ENCODE measurements at regions not wholly inside any gene's neighbourhood (a gene's known extent, or its start where the extent isn't known, plus 50 kb on each side); places are given as distances from the start of the nearest gene placed in this dataset.

GRCh38 chr9:24828687-24829086 lies 283.0 kb upstream of the IZUMO3 start:
- BruUV-seq (replicated peaks): no TSS peak
- dilution Hi-C loops (cut with HindIII; ENCODE audit: low sequenced_read_pairs, unreplicated experiment) (no loop called here), in situ Hi-C loops (cut with MboI; ENCODE audit: low sequenced_read_pairs) (no loop called here), intact Hi-C loops (cut with micrococcal nuclease) (no loop called here)
- H2BK120ac ChIP-seq (ENCODE audit: low read depth, low read length): no peak overlapping the region
- no peaks in the 10 kb centered on the region for H3K27me3 ChIP-seq (ENCODE audit: control insufficient read depth, insufficient read depth, low read length)
- no peak overlapping the region for H2AFZ ChIP-seq (replicated peaks; ENCODE audit: low read length, poor library complexity)
- no peak for ATAC-seq (ENCODE audit: low read depth)
- no peak overlapping the region for H3K56ac ChIP-seq (ENCODE audit: extremely low read depth, insufficient read depth, low read length)
- no peak overlapping the region for H4K8ac ChIP-seq (ENCODE audit: low read depth in 2 of 2, low read length in 2 of 2)
- H3K14ac ChIP-seq (replicated peaks; ENCODE audit: low read depth, low read length): no peak overlapping the region
- no peak overlapping the region for H3K27ac ChIP-seq (ENCODE audit: insufficient read depth, low read length)
- H2BK20ac ChIP-seq (ENCODE audit: low read depth, low read length): no peak overlapping the region
- no peaks in the 10 kb centered on the region for H3K9me3 ChIP-seq (ENCODE audit: control insufficient read depth, insufficient read depth, low read length)
- no peak overlapping the region for H4K5ac ChIP-seq (ENCODE audit: low read depth, low read length)
- H3K23ac ChIP-seq (ENCODE audit: low read depth, low read length): no peak overlapping the region
- H3K79me1 ChIP-seq (ENCODE audit: low read depth in 1 of 2, low read length in 2 of 2): no peaks in the 10 kb centered on the region
- no peak overlapping the region for H4K91ac ChIP-seq (ENCODE audit: insufficient read depth, low read depth, low read length)
- no peak overlapping the region for H2AK9ac ChIP-seq (replicated peaks; ENCODE audit: low read depth, low read length, poor library complexity)
- no CpG with 5 or more reads among the region's 2 CpGs for WGBS, 2 experiments (ENCODE audit: extremely low coverage in 2 of 2, insufficient read length in 1 of 2)
- ChIA-PET CTCF (no interaction called here), POLR2A (ENCODE audit: unreplicated experiment) (no interaction called here)
- no peak overlapping the region for H3K18ac ChIP-seq (ENCODE audit: low read depth, low read length)
- no peaks in the 10 kb centered on the region for H3K4me1 ChIP-seq (ENCODE audit: control insufficient read depth, insufficient read depth, low read length)
- H3K9me1 ChIP-seq (ENCODE audit: insufficient read depth, low read length): no peaks in the 10 kb centered on the region
- no peak overlapping the region for H3K9ac ChIP-seq (ENCODE audit: low read depth, low read length)
- H2BK15ac ChIP-seq (ENCODE audit: low read depth, low read length): no peak overlapping the region
- no peak overlapping the region for H3K4ac ChIP-seq (ENCODE audit: low read depth, low read length)
- no peak overlapping the region for H3K4me2 ChIP-seq (ENCODE audit: low read depth, low read length)
- no peak overlapping the region for H2AK5ac ChIP-seq (ENCODE audit: low read depth, low read length)
- H2BK5ac ChIP-seq (ENCODE audit: low read depth, low read length, poor library complexity, severe bottlenecking): no peak overlapping the region
- no peaks in the 10 kb centered on the region for H3K36me3 ChIP-seq (ENCODE audit: control insufficient read depth, insufficient read depth, low read length)
- no peak for DNase-seq
- no peaks in the 10 kb centered on the region for H4K20me1 ChIP-seq (ENCODE audit: insufficient read depth, low read length)
- H3K4me3 ChIP-seq (ENCODE audit: insufficient read depth, low read depth, low read length): no peak overlapping the region
- TF ChIP-seq ELK1 (IDR thresholded peaks at IDR 0.05; ENCODE audit: borderline replicate concordance, low read depth, low read length) (no peak), RFX5 (IDR thresholded peaks at IDR 0.05; ENCODE audit: low read depth, low read length) (no peak), BHLHE40 (IDR thresholded peaks at IDR 0.05; ENCODE audit: low read depth, low read length) (no peak), RAD21 (IDR thresholded peaks at IDR 0.05; ENCODE audit: low read length) (no peak), MAZ (IDR thresholded peaks at IDR 0.05; ENCODE audit: borderline replicate concordance, low read depth, low read length) (no peak), CEBPB (IDR thresholded peaks at IDR 0.05; ENCODE audit: low read depth, low read length) (no peak), USF2 (IDR thresholded peaks at IDR 0.05; ENCODE audit: low read depth, low read length) (no peak), CHD1 (IDR thresholded peaks at IDR 0.05; ENCODE audit: low read depth, low read length) (no peak), MXI1 (IDR thresholded peaks at IDR 0.05; ENCODE audit: borderline replicate concordance, low read depth, low read length) (no peak), POLR2A (IDR thresholded peaks at IDR 0.05; ENCODE audit: low read depth, low read length) (no peak), NFE2L2 (IDR thresholded peaks at IDR 0.05; ENCODE audit: low read depth, low read length) (no peak), MAFK (IDR thresholded peaks at IDR 0.05; ENCODE audit: low read depth, low read length) (no peak), RCOR1 (IDR thresholded peaks at IDR 0.05; ENCODE audit: insufficient replicate concordance, low read length) (no peak)
- TF ChIP-seq, protein P1, sequence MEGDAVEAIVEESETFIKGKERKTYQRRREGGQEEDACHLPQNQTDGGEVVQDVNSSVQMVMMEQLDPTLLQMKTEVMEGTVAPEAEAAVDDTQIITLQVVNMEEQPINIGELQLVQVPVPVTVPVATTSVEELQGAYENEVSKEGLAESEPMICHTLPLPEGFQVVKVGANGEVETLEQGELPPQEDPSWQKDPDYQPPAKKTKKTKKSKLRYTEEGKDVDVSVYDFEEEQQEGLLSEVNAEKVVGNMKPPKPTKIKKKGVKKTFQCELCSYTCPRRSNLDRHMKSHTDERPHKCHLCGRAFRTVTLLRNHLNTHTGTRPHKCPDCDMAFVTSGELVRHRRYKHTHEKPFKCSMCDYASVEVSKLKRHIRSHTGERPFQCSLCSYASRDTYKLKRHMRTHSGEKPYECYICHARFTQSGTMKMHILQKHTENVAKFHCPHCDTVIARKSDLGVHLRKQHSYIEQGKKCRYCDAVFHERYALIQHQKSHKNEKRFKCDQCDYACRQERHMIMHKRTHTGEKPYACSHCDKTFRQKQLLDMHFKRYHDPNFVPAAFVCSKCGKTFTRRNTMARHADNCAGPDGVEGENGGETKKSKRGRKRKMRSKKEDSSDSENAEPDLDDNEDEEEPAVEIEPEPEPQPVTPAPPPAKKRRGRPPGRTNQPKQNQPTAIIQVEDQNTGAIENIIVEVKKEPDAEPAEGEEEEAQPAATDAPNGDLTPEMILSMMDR (conservative IDR thresholded peaks at IDR 0.05; ENCODE audit: low read depth, low read length): no peak

Measured in IMR-90 (cell line).